ENCODE measurements at regions not wholly inside any gene's neighbourhood (a gene's known extent, or its start where the extent isn't known, plus 50 kb on each side); places are given as distances from the start of the nearest gene placed in this dataset.

- TF ChIP-seq CTCF (IDR thresholded peaks at IDR 0.05; ENCODE audit: low read depth, low read length, missing input control): no peak
Measured at GRCh38 chr2:19282305-19282704, 76.1 kb downstream of the OSR1 start (continued).

- no peak for TF ChIP-seq RAD21 (IDR thresholded peaks at IDR 0.05)
- no peak for TF ChIP-seq SP1 (IDR thresholded peaks at IDR 0.05)
- no peak for TF ChIP-seq REST (IDR thresholded peaks at IDR 0.05)
- Histone ChIP-seq H3K27me3 (ENCODE audit: control insufficient read depth in 4 of 4, insufficient read depth in 4 of 4, low read length in 3 of 4) (no peaks in the 10 kb centered on the region), H3K9ac (ENCODE audit: low read depth in 1 of 2, low read length in 2 of 2) (no peak overlapping the region), H3K27ac (ENCODE audit: low read depth in 1 of 2, low read length in 2 of 2) (no peak overlapping the region), H3K4me1 (ENCODE audit: control insufficient read depth in 4 of 4, insufficient read depth in 4 of 4, low read length in 3 of 4) (peaks cover 1 to 10% (median 5%) of the 10 kb centered on the region in 4 donors), H3K4me3 (ENCODE audit: low read depth in 1 of 3, low read length in 3 of 3) (no peak overlapping the region), H3K9me3 (ENCODE audit: control insufficient read depth in 4 of 4, low read length in 3 of 4) (no peaks in the 10 kb centered on the region), H3K36me3 (ENCODE audit: control insufficient read depth in 4 of 4, insufficient read depth in 3 of 4, low read depth in 1 of 4, low read length in 3 of 4) (no peaks in the 10 kb centered on the region)
- DNase-seq (ENCODE audit: low spot score): no peak
Measured at GRCh38 chr2:19274439-19274838, 84.0 kb downstream of the OSR1 start.

- Histone ChIP-seq H3K27me3 (ENCODE audit: control insufficient read depth in 4 of 4, insufficient read depth in 4 of 4, low read length in 3 of 4) (no peaks in the 10 kb centered on the region), H3K36me3 (ENCODE audit: control insufficient read depth in 4 of 4, insufficient read depth in 3 of 4, low read depth in 1 of 4, low read length in 3 of 4) (no peaks in the 10 kb centered on the region), H3K9me3 (ENCODE audit: control insufficient read depth in 4 of 4, low read length in 3 of 4) (no peaks in the 10 kb centered on the region), H3K4me1 (ENCODE audit: control insufficient read depth in 4 of 4, insufficient read depth in 4 of 4, low read length in 3 of 4) (peaks cover 1 to 10% (median 5%) of the 10 kb centered on the region in 4 donors), H3K27ac (ENCODE audit: low read depth in 1 of 2, low read length in 2 of 2) (no peak overlapping the region), H3K4me3 (ENCODE audit: low read depth in 1 of 3, low read length in 3 of 3) (no peak overlapping the region), H3K9ac (ENCODE audit: low read depth in 1 of 2, low read length in 2 of 2) (no peak overlapping the region)
- WGBS: 81% methylated on average over 1 of the region's 1 CpG
- DNase-seq (ENCODE audit: low spot score): no peak
- no peak for TF ChIP-seq FOXA1 (IDR thresholded peaks at IDR 0.05)
- TF ChIP-seq TAF1 (conservative IDR thresholded peaks at IDR 0.05): no peak
- no peak for TF ChIP-seq RAD21 (IDR thresholded peaks at IDR 0.05)
- TF ChIP-seq EGR1 (IDR thresholded peaks at IDR 0.05; ENCODE audit: low read depth in 2 of 2): no peak
- no peak for TF ChIP-seq ZBTB33 (IDR thresholded peaks at IDR 0.05)
- no peak for TF ChIP-seq RXRA (IDR thresholded peaks at IDR 0.05)
- TF ChIP-seq NR2F2 (IDR thresholded peaks at IDR 0.05): no peak
- TF ChIP-seq MAX (IDR thresholded peaks at IDR 0.05): no peak
- no peak for TF ChIP-seq SP1 (IDR thresholded peaks at IDR 0.05)
- TF ChIP-seq REST (IDR thresholded peaks at IDR 0.05): no peak
- no peak for TF ChIP-seq GABPA (IDR thresholded peaks at IDR 0.05 in 1 of 2, conservative IDR thresholded peaks at IDR 0.05 in 1 of 2)
- TF ChIP-seq HNF4A (conservative IDR thresholded peaks at IDR 0.05): no peak
- no peak for TF ChIP-seq ATF3 (IDR thresholded peaks at IDR 0.05)
- TF ChIP-seq HNF4G (IDR thresholded peaks at IDR 0.05): no peak
- TF ChIP-seq YY1 (IDR thresholded peaks at IDR 0.05): no peak
- TF ChIP-seq JUND (IDR thresholded peaks at IDR 0.05): no peak
- TF ChIP-seq FOXA2 (IDR thresholded peaks at IDR 0.05): no peak
Measured at GRCh38 chr2:19272941-19273470, 85.4 kb downstream of the OSR1 start.

Measured in liver (tissue), 8 donors.